Choroid plexus epithelial cell (primary cell): ENCODE measurements at regions not wholly inside any gene's neighbourhood (a gene's known extent, or its start where the extent isn't known, plus 50 kb on each side); places are given as distances from the start of the nearest gene placed in this dataset.
A peak's percentile ranks its signal among the peaks of the same experiment; 100 is the strongest.

ENCODE experiments used
- DNase-seq: peaks from one replicate; pipeline ENCODE4 v3.0.0-alpha.2; 2010; ENCODE audit warnings: low read depth
- H3K4me3 ChIP-seq: 2 replicates; pipeline ENCODE4 v1.5.1; 2011; ENCODE audit warnings: low read depth, mild to moderate bottlenecking, control low read depth, low read length, moderate library complexity
- CTCF ChIP-seq: conservative IDR thresholded peaks from 2 replicates; pipeline ENCODE4 v1.5.1; 2011; ENCODE audit warnings: low read depth, mild to moderate bottlenecking, control low read depth, inconsistent platforms, low read length, moderate library complexity

GRCh38 chr22:35204807-35205775 lies 52.2 kb upstream of the HMGXB4 start:
- DNase-seq = no peak
- H3K4me3 ChIP-seq = no peak overlapping the region
- no peak for TF ChIP-seq CTCF

GRCh38 chr22:35205961-35206360 lies 51.3 kb upstream of the HMGXB4 start:
- TF ChIP-seq CTCF = no peak
- no peak overlapping the region for H3K4me3 ChIP-seq
- DNase-seq = peak; percentile 23

GRCh38 chr22:35206889-35207288 lies 50.4 kb upstream of the HMGXB4 start:
- no peak for DNase-seq
- H3K4me3 ChIP-seq = no peak overlapping the region
- TF ChIP-seq CTCF = no peak
